H1 (cell line): ENCODE measurements at regions not wholly inside any gene's neighbourhood (a gene's known extent, or its start where the extent isn't known, plus 50 kb on each side); places are given as distances from the start of the nearest gene placed in this dataset.

Experiments
- CREB1 ChIP-seq: IDR thresholded peaks from 2 replicates; pipeline ENCODE4 v1.6.1; 2012; ENCODE audit warnings: inconsistent platforms
- EP300 ChIP-seq, 2 experiments: IDR thresholded peaks; 1 replicate in 1 of 2; 2 replicates in 1 of 2; pipeline ENCODE4 v1.6.1; 2011 to 2012; ENCODE audit warnings: low read depth in 2 of 2, low read length in 2 of 2, mild to moderate bottlenecking in 2 of 2, borderline replicate concordance in 1 of 2, inconsistent platforms in 1 of 2, moderate library complexity in 1 of 2
- HDAC2 ChIP-seq, 2 experiments: fragments of 300-600 bp in 1 of 2; sonication (generic) in 1 of 2; IDR thresholded peaks; 2 replicates each; pipeline ENCODE4 v1.6.1; 2011 to 2012; ENCODE audit warnings: low read depth in 2 of 2, low read length in 2 of 2, mild to moderate bottlenecking in 2 of 2, moderate library complexity in 2 of 2, borderline replicate concordance in 1 of 2, inconsistent platforms in 1 of 2
- POLR2A ChIP-seq, 2 experiments: IDR thresholded peaks; 1 replicate in 1 of 2; 2 replicates in 1 of 2; pipeline ENCODE4 v1.6.1; 2011; ENCODE audit warnings: low read depth in 2 of 2, low read length in 2 of 2, mild to moderate bottlenecking in 2 of 2; ENCODE audit errors: control extremely low read depth in 1 of 2
- SIRT6 ChIP-seq: IDR thresholded peaks from one replicate; pipeline ENCODE4 v1.7.1; 2012; ENCODE audit warnings: low read length, inconsistent platforms
- TAF7 ChIP-seq: optimal IDR thresholded peaks from 2 replicates; pipeline ENCODE3; 2011; ENCODE audit warnings: low read depth, mild to moderate bottlenecking, inconsistent platforms, low read length, moderate library complexity, borderline replicate concordance
- YY1 ChIP-seq: IDR thresholded peaks from 2 replicates; pipeline ENCODE4 v1.6.1; 2011; ENCODE audit warnings: low read depth, mild to moderate bottlenecking, low read length

DNA sequence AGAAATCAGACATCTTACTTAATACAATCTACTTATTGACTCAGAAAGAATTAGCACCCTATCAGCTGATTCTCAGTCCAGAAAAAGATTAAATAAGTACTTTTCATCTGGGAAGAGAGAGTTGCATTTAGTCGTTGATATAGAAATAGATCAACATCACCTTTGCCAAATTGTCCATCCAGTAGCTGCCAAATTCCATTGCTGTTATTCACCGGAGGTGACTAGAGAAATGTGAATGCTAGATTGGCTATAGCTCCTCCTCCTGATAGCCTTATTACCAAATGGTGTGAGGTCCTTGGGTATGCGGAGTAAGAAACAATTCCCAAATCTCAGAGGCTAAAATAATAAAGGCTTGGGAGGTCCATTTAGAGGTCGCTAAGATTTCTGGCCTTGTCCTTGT lies 723.3 kb upstream of the FLRT2 start (continued):
- TF ChIP-seq HDAC2 (IDR thresholded peaks at IDR 0.05; ENCODE audit: borderline replicate concordance in 1 of 2, low read depth in 2 of 2, low read length in 2 of 2), result no peak
- no peak for TF ChIP-seq SIRT6
- no peak for TF ChIP-seq YY1
- TF ChIP-seq EP300 (IDR thresholded peaks at IDR 0.05; ENCODE audit: borderline replicate concordance in 1 of 2, low read depth in 2 of 2, low read length in 2 of 2), result no peak
- no peak for TF ChIP-seq TAF7
- TF ChIP-seq POLR2A (IDR thresholded peaks at IDR 0.05; ENCODE audit: control extremely low read depth in 1 of 2, low read depth in 2 of 2, low read length in 2 of 2), result no peak
- TF ChIP-seq CREB1, result no peak
